OCI-M2 (cell line): ENCODE measurements at regions not wholly inside any gene's neighbourhood (a gene's known extent, or its start where the extent isn't known, plus 50 kb on each side); places are given as distances from the start of the nearest gene placed in this dataset.

Source experiments
- DNase-seq: peaks from one replicate; lab custom pipeline; 2025; ENCODE audit not compliant: unreplicated experiment; lab: John Stamatoyannopoulos, UW

DNA sequence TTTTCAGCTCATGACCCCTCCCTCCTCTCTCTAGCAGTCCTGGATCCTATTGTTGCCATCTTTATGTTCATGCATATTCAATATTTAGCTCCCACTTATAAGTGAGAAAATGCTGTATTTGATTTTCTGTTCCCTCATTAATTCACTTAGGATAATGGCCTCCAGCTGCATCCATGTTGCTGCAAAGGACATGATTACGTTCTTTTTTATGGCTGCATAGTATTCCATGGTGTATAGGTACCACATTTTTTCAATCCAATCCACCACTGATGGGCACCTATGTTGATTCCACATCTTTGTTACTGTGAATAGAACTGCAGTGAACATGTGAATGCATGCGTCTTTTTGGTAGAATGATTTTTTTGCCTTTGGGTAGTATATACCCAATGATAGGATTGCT is 188.4 kb downstream of the FOXL1 start:
- DNase-seq, result no peak

DNA sequence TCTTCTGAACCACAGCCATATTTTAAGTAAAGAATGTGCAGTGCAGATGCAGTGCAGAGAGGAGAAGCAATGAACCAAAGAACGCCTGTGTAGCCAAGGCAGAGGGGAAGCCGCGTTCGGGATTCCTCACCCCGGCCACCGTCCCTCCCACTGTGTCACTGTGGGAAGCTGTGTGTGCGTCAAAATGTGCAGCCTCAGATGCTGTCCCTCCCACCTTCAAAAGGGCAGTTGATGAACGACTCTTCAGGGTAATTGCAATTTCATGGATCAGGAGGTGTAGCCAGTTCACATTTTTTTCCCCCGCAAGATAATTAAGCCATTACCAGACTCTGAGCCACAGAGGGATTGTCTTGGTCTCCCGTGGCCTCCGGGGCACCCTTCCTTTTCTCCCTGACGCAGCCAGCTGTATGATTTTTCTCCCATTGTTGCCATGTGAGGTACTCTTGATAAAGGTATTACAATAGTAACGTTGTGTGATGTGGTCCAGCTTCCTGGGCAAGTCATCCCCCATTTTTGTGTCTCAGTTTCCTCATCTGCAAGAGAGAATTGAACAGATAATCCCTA is 190.0 kb downstream of the FOXL1 start:
- no peak for DNase-seq

- DNase-seq, result no peak
Observed at GRCh38 chr16:86768999-86769398, 190.7 kb downstream of the FOXL1 start.

- DNase-seq, result no peak
Observed at GRCh38 chr16:86771506-86772460, 193.4 kb downstream of the FOXL1 start.

GRCh38 chr16:86772671-86773353 is 194.5 kb downstream of the FOXL1 start:
- DNase-seq, result no peak

DNA sequence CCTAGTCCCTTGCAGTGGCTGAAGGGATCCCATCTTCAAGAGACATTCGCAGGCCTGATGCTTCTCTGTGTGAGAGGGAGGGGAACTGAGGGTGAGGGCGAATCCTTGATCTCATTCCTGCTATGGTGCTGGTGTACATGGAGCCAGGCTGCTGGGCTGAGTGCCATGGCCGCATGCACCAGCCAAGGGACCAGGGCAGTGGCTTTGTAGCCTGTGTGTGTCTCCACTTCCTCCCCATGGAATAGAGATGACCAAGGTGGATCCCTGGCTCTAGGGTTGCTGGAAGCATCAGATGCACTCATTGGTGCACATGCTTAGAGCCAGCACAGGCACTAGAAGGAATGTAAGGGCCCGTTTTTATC is 195.0 kb downstream of the FOXL1 start:
- no peak for DNase-seq

GRCh38 chr16:86774931-86775330 is 196.6 kb downstream of the FOXL1 start:
- DNase-seq, result no peak

DNA sequence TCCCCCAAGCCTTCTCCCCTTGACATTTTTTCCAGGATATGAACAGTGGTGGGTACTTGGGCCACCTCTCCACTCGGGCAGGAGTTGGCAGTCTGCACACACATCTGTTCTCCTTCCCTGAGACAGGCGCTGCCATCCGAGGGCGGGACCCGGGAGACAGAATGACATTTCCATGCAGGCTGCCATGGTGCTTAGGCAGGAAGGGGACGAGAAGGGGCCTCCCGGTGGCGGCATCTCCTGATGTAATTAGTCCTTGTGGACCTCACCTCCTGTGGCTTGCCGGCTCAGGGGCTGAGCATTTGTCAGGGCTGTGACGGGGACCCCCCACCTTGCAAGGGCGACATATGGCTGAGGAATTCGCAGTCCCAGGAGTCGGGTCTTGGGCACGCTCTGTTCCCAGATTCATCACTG is 197.2 kb downstream of the FOXL1 start:
- DNase-seq, result no peak

DNA sequence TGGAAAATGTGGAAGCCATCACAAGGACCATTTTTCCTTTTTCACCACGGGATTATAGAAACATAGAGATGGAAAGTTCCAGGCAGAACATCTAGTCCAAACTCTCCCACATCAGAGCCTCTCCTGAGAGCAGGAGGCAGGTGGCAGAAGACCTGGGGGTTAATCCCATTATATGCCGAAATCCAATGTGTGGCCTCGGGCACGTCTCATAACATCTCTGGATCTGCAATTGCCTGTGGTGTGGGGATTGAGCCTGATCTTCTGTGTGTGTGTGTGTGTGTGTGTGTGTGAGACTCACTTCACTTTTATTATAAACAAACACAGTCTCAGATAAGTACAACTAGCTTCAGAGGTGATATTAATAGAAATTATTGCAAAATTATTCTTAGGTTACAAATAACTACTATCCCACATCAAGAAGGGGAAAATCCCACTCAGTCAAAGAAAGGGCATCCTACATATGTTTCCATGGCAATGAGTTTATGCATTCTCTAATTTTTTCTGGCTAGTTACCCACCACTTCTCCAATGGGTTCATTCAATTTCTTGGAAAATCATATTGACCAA is 199.1 kb downstream of the FOXL1 start:
- DNase-seq, result no peak

- no peak for DNase-seq
Observed at GRCh38 chr16:86778108-86778745, 199.9 kb downstream of the FOXL1 start.

DNA sequence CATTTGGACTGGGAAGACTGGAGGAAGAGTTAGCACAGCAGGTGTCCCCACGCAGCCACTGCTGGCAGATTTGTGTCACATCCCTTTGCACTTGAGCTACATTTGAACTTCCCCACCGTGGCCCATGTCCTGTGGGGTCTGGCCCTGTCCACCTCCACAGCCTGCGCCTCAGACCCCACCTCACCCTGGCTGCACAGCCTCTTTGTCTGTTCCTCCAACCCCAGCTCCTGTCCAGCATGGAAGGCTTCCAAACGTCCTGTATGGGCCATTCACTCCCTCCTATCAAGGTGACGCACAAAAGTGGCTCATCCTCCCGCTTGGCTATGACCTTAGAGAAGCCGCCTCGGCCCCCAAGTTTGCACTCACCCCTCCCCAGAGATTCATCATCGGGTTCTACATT is 200.6 kb downstream of the FOXL1 start:
- no peak for DNase-seq

DNA sequence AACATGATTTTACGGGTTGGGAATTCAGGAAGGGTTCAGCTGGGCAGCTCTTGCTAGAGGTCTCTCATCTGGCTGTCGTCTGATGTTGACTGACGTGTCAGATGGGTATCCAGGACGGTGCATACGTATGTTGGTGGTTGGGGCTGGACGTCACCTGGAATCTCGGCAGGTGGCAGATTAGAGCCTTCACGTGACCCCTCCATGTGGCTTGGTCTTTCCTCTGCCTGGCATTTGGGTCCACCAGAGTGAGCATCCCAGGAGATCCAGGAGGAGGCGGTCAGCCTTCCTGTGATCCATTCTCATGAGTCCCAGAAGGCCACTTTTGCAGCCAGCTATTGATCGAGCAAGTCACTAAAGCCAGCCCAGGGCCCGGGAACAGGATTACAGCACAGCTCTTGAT is 202.7 kb downstream of the FOXL1 start:
- no peak for DNase-seq

- DNase-seq, result no peak
Observed at GRCh38 chr16:86783636-86784626, 205.6 kb downstream of the FOXL1 start.

GRCh38 chr16:86786338-86786737 is 208.0 kb downstream of the FOXL1 start:
- no peak for DNase-seq

- no peak for DNase-seq
Observed at GRCh38 chr16:86786994-86787393, 208.6 kb downstream of the FOXL1 start.

GRCh38 chr16:86787538-86787937 is 209.2 kb downstream of the FOXL1 start:
- no peak for DNase-seq

DNA sequence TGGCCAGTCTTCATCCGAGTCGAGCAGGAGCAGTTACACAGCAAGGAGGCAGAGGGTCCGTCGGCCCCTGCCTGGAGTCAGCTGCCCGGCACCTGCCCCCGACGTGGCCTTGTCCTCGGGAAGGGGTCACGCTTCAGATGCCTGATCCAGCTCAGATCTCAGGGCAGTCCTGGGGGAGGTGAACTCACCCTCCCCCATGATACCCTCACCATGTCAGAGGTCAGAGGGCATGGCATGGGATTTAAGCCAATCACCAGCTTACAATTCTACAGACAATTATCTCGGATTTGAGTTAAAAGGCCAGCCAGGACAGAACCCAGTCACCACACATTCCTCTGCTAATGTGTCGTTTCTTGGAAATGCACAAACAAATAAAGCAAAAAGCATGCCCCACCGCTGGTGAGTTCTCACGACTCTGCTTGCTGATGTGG is 211.3 kb downstream of the FOXL1 start:
- no peak for DNase-seq

- DNase-seq, result no peak
Observed at GRCh38 chr16:86791287-86792035, 213.1 kb downstream of the FOXL1 start.

DNA sequence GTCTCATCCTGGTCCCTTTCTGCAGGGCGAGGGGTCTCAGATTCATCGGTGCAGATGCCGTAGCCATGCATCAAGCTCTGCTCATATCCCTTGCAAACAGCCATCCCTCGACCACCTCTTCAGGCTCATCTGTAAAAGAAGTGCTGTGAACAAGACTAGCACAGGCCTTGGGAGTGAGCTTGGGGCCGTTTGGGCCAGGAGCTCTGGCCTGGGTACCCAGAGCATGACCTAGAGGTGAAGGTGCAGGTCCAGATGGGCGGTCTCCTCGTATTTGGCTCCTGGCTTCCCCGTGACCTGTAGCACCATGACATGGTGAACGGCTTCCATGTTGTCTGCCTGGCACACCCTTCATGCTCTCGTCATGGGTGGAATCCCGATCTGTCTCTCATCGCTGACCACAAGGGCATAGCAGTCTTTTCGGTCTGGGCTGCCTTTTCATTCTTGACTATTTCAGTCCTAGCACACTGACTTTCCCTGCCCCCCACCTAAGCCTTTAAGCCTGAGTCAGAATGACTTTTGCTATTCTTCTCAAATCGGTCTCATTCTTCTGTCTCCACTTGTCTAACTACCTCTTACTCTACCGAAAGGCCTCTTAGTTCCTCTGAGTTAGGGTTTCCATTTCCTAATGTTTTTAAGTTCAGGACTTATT is 216.0 kb downstream of the FOXL1 start:
- no peak for DNase-seq
